WI38 (cell line): ENCODE measurements at regions not wholly inside any gene's neighbourhood (a gene's known extent, or its start where the extent isn't known, plus 50 kb on each side); places are given as distances from the start of the nearest gene placed in this dataset.

ENCODE experiments used
- H3K4me3 ChIP-seq: 2 replicates; pipeline ENCODE4 v1.5.1; 2011; ENCODE audit warnings: low read depth, mild to moderate bottlenecking, control low read depth, low read length
- CTCF ChIP-seq: IDR thresholded peaks from 2 replicates; pipeline ENCODE4 v1.5.1; 2012; ENCODE audit warnings: low read depth, mild to moderate bottlenecking, control low read depth, low read length

DNA sequence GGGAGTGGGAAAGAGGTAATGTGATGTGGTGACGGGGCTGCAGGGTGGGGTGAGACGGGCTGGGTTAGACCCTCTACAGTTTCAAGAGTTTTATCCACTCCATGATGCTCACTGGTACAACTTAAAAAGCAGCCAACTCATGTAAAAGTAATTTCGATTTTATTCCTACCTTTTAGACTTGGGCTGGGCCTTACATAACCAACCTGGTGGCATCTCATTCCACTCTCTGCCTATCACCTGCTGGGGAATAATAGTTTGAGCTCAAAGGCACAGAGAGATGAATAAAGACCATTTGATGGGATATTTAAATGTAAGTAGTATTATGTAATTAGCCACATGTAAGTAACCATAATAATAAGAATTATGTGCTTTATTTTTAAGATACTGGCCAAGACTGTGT, 366.0 kb upstream of the RNF32 start:
- TF ChIP-seq CTCF, result no peak

GRCh38 chr7:156261581-156261980, 379.0 kb upstream of the RNF32 start:
- no peak for TF ChIP-seq CTCF
- H3K4me3 ChIP-seq, result no peak overlapping the region

More for the DNA sequence above, 366.0 kb upstream of the RNF32 start:
- no peak overlapping the region for H3K4me3 ChIP-seq

DNA sequence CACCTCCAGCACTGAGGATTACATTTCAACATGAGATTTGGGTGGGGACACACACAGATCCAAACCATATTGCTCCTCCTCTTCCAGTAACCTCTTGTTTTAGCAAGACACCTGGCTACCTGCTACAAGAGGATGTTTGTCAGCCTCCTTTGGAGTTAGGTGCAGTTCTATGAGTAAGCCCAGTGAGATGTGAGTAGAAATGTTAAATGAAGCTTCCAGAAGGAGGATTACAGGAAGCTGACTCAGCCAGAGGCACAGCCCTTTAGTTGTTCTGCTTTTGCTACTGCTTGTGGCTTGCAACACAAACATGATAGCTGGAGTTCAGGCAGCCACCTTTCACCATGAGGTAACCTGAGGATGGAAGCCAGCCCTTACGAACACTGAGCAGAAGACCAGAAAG, 382.7 kb upstream of the RNF32 start:
- no peak overlapping the region for H3K4me3 ChIP-seq
- TF ChIP-seq CTCF, result no peak

DNA sequence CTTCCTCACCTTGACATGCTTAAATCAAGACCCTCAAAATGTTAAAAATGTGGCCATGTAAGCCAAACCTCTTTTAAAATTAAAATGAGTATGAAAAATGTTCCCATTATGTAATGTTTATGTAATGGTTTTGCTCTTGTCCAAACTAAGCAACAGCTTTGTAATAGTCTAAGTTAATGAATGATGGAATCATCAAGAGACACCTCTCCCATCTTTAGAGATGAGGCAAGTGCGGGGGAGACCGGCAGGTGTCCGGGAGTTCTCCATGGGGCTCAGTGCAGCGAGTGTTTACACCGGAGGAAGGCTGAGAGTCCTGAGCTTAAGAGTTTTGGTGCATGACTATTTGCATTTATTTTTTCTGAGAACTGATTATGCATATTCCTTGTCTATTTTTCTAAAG, 384.9 kb upstream of the RNF32 start:
- H3K4me3 ChIP-seq, result no peak overlapping the region
- TF ChIP-seq CTCF, result no peak

DNA sequence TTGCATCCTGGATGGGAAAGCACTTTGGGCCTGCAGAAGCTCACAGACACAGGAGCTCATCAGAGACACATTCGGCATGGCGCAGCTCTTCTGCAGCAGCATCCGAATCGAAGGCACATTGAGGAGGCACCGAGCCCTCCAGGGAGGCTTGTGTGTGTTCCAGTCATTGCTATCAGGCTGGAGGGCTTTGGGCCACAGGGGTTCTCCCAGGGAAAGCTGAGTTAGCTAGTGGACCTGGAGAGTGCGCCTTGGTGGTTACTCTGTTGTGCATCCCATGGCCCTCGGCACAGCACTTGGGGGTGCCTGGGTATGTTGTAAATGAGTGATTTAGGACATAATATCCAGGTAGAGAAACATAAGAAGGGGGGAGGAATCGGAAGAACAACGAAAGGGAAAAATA, 388.7 kb upstream of the RNF32 start:
- no peak for TF ChIP-seq CTCF

GRCh38 chr7:156240532-156240931, 400.0 kb upstream of the RNF32 start:
- no peak for TF ChIP-seq CTCF

More for the DNA sequence above, 388.7 kb upstream of the RNF32 start:
- no peak overlapping the region for H3K4me3 ChIP-seq

GRCh38 chr7:156238366-156239133, 402.0 kb upstream of the RNF32 start:
- H3K4me3 ChIP-seq, result no peak overlapping the region
- TF ChIP-seq CTCF, result no peak

More at GRCh38 chr7:156240532-156240931, 400.0 kb upstream of the RNF32 start:
- H3K4me3 ChIP-seq, result no peak overlapping the region
